Stimulated activated CD4-positive, alpha-beta T cell treated with anti-CD3 and anti-CD28 coated beads, Interleukin-1b, Interleukin-23, amount 100 ng/mL, for 4 hours (primary cell): ENCODE measurements at regions not wholly inside any gene's neighbourhood (a gene's known extent, or its start where the extent isn't known, plus 50 kb on each side); places are given as distances from the start of the nearest gene placed in this dataset.
"Not testable (repeated sequence)": the region's sequence is repeated elsewhere in the genome, so short reads cannot be mapped to it uniquely, and the experiment has no call there.

Source experiments
- DNase-seq, 2 donors: peaks; one replicate each; pipeline ENCODE4 v3.0.0-alpha.2; 2020; ENCODE audit warnings: low read depth in 2 of 2

- no peak for DNase-seq
Observed at GRCh38 chr20:56724241-56724757, 95.2 kb downstream of the TFAP2C start.

GRCh38 chr20:56730003-56730402 is 100.9 kb downstream of the TFAP2C start:
- DNase-seq: no peak

- DNase-seq: no peak
Observed at GRCh38 chr20:56730996-56731395, 101.9 kb downstream of the TFAP2C start.

- DNase-seq: no peak
Observed at GRCh38 chr20:56731476-56731875, 102.4 kb downstream of the TFAP2C start.

- DNase-seq: no peak
Observed at GRCh38 chr20:56733967-56734366, 104.9 kb downstream of the TFAP2C start.

- no peak for DNase-seq
Observed at GRCh38 chr20:56735084-56735642, 106.1 kb downstream of the TFAP2C start.

GRCh38 chr20:56736285-56736857 is 107.3 kb downstream of the TFAP2C start:
- no peak for DNase-seq

GRCh38 chr20:56744325-56744821 is 115.3 kb downstream of the TFAP2C start:
- not testable (repeated sequence) for DNase-seq

GRCh38 chr20:56748476-56749377 is 119.6 kb downstream of the TFAP2C start:
- no peak for DNase-seq

GRCh38 chr20:56750430-56750829 is 121.3 kb downstream of the TFAP2C start:
- DNase-seq: no peak

- DNase-seq: no peak
Observed at GRCh38 chr20:56752274-56752673, 123.2 kb downstream of the TFAP2C start.

- no peak for DNase-seq
Observed at GRCh38 chr20:56755201-56755600, 126.1 kb downstream of the TFAP2C start.

GRCh38 chr20:56756658-56757057 is 127.6 kb downstream of the TFAP2C start:
- DNase-seq: not testable (repeated sequence)

- DNase-seq: no peak
Observed at GRCh38 chr20:56758706-56759105, 129.6 kb downstream of the TFAP2C start.

GRCh38 chr20:56759741-56760278 is 130.7 kb downstream of the TFAP2C start:
- DNase-seq: no peak

GRCh38 chr20:56760610-56761009 is 131.5 kb downstream of the TFAP2C start:
- DNase-seq: no peak

GRCh38 chr20:56761393-56761792 is 132.3 kb downstream of the TFAP2C start:
- no peak for DNase-seq

- DNase-seq: no peak
Observed at GRCh38 chr20:56762401-56762800, 133.3 kb downstream of the TFAP2C start.

- no peak for DNase-seq
Observed at GRCh38 chr20:56762829-56763228, 133.7 kb downstream of the TFAP2C start.

GRCh38 chr20:56764671-56765070 is 135.6 kb downstream of the TFAP2C start:
- no peak for DNase-seq

- no peak for DNase-seq
Observed at GRCh38 chr20:56765172-56766073, 136.3 kb downstream of the TFAP2C start.
